Pancreas (tissue), 10 donors: ENCODE measurements at regions not wholly inside any gene's neighbourhood (a gene's known extent, or its start where the extent isn't known, plus 50 kb on each side); places are given as distances from the start of the nearest gene placed in this dataset.

Experiments used
- ATAC-seq, 4 donors: fragments of 200-7000 bp; cut with Tn5 transposase; one replicate each; pipeline versions ENCODE4 v1.8.0 to v1.9.1; 2020; ENCODE audit warnings: mild to moderate bottlenecking in 4 of 4, moderate library complexity in 4 of 4
- DNase-seq, 6 donors: peaks; one replicate each; pipeline ENCODE4 v3.0.0-alpha.2; 2020
- FAIRE-seq: peaks from 2 replicates; lab custom pipeline; 2012; peaks lifted over from hg19 to GRCh38; lab: Jason Lieb, UNC
- H3K27ac ChIP-seq, 4 donors: fragments of 200-600 bp; sonication (generic); 1 replicate in 3 of 4; 2 replicates in 1 of 4; pipeline versions ENCODE4 v1.5.0 to v1.8.0; 2020
- H3K27me3 ChIP-seq, 4 donors: fragments of 200-600 bp; one replicate each; pipeline ENCODE4 v1.8.0; 2021
- H3K36me3 ChIP-seq, 3 donors: fragments of 200-600 bp; sonication (generic) in 1 of 3; one replicate each; pipeline versions ENCODE4 v1.5.0 to v1.8.0; 2020 to 2021
- H3K4me1 ChIP-seq, 3 donors: fragments of 200-600 bp; one replicate each; pipeline ENCODE4 v1.8.0; 2021
- H3K4me3 ChIP-seq, 4 donors: fragments of 200-600 bp; sonication (generic) in 2 of 4; one replicate each; pipeline versions ENCODE4 v1.5.0 to v1.8.0; 2020 to 2021
- H3K9me3 ChIP-seq, 4 donors: fragments of 200-600 bp; one replicate each; pipeline ENCODE4 v1.8.0; 2021
- WGBS, 2 donors: extraction: QIAGEN DNeasy Blood & Tissue Kit; methylation state at CpG; one replicate each; pipeline ENCODE4 v1.1.7; 2013; 5-methylcytosine and 5-hydroxymethylcytosine counted together
- intact Hi-C, 3 donors: fragments of 100-400 bp; cut with DNase I; formaldehyde crosslinking; loops; one replicate each; pipeline versions ENCODE4 v1.11.1 to v1.14.2; 2022
- TF ChIP-seq, protein P1 (sequence below), 4 donors: fragments of 200-600 bp; sonication (generic) in 3 of 4; IDR thresholded peaks; one replicate each; pipeline versions ENCODE4 v1.5.0 to v1.8.0; 2021; ENCODE audit warnings: antibody characterized with exemption in 4 of 4
- donor health status: healthy with polysubstance abuse.
- donor health status: DM: no; HTN: no; CAD: no; lungs with moderate emphysema.
- donor health status: DM: no; HTN: no; CAD: no.
- donor health status: control.
- donor health status: control.
- donor health status: Bipolar disorder and iron deficiency.
- donor health status: DM: yes; HTN: yes; CAD: no.
- donor health status: DM: no; HTN: no; CAD: no.
- donor health status: DM: no; HTN: no; CAD: no.
- donor health status: DM: yes; HTN: yes; CAD: no.

DNA sequence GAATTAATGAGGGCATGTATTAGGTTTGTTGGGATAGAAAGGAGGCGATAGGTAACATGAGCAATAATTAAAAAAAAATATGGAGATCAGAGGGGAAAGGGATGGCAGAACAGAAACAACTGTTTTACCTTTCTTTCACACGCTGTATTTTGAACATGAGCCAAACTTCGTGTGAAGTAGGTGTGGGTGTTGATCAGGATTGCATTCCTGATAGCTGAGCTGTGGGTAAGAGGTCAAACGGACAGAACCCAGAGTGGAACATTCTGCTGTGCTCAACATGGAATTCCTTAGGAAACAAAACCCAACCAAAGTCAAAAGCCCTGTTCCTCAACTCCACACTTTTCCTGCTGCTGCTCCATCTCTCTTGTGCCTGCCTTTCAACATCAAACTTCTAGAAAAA is 162.5 kb upstream of the CASK start:
- intact Hi-C loops, result no loop called here
- no peak overlapping the region for H3K4me3 ChIP-seq
- DNase-seq, result no peak
- TF ChIP-seq, protein P1, sequence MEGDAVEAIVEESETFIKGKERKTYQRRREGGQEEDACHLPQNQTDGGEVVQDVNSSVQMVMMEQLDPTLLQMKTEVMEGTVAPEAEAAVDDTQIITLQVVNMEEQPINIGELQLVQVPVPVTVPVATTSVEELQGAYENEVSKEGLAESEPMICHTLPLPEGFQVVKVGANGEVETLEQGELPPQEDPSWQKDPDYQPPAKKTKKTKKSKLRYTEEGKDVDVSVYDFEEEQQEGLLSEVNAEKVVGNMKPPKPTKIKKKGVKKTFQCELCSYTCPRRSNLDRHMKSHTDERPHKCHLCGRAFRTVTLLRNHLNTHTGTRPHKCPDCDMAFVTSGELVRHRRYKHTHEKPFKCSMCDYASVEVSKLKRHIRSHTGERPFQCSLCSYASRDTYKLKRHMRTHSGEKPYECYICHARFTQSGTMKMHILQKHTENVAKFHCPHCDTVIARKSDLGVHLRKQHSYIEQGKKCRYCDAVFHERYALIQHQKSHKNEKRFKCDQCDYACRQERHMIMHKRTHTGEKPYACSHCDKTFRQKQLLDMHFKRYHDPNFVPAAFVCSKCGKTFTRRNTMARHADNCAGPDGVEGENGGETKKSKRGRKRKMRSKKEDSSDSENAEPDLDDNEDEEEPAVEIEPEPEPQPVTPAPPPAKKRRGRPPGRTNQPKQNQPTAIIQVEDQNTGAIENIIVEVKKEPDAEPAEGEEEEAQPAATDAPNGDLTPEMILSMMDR (IDR thresholded peaks at IDR 0.05), result no peak
- FAIRE-seq, result no peak
- H3K27me3 ChIP-seq, result peaks cover 0 to 7% (median 0%) of the 10 kb centered on the region in 4 donors
- H3K27ac ChIP-seq, result no peak overlapping the region
- no peaks in the 10 kb centered on the region for H3K4me1 ChIP-seq
- H3K9me3 ChIP-seq, result no peaks in the 10 kb centered on the region
- ATAC-seq, result peak in 1 of 4 donors; percentile 30
- 43 to 47% methylated on average over 4 of the region's 4 CpGs for WGBS, 2 donors
- H3K36me3 ChIP-seq, result no peaks in the 10 kb centered on the region

DNA sequence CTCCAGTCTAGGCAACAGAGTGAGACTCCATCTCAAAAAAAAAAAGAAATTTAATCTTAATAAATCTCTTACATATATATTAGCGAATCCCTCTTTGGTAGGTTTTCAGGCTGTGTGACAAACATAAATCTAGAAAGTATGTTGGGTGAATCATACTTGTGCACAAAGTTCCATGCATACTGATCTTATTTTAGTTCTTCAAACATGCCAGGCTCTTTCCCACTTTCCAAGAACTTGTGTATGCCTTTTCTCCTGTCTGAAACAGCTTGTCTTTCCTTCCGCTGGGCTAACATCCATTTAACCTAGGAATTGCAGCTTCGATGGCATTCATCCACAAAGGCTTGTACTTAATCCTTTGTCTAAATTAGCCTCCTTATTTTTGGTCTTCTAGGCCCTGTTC is 156.6 kb upstream of the CASK start:
- no peaks in the 10 kb centered on the region for H3K4me1 ChIP-seq
- intact Hi-C loops, result no loop called here
- no peak overlapping the region for H3K27ac ChIP-seq
- peak; percentile 20 for FAIRE-seq
- TF ChIP-seq, protein P1 (IDR thresholded peaks at IDR 0.05), result no peak
- no peak for ATAC-seq
- DNase-seq, result no peak
- H3K4me3 ChIP-seq, result no peak overlapping the region
- no peaks in the 10 kb centered on the region for H3K36me3 ChIP-seq
- WGBS, 2 donors, result 82 to 93% methylated on average over 3 of the region's 3 CpGs
- no peaks in the 10 kb centered on the region for H3K9me3 ChIP-seq
- no peaks in the 10 kb centered on the region for H3K27me3 ChIP-seq

DNA sequence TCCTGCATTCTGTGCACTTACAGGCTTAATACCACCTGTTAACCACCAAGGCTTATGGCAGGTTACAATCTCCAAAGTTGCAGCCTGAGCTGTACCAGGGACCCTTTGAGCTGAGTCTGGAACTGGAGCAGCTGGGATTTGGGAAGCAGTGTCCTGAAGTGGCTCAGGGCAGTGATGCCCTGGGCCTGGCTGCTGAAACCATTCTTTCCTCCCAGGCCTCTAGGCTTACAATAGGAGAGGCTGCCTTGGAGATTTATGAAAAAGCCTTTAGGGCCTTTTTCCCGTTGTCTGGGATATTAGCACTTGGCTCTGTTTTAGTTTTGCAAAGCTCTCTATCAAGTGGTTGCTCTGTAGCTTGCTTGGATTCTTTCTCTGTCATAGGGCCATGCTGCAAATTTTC is 154.3 kb upstream of the CASK start:
- Histone ChIP-seq H3K9me3 (no peaks in the 10 kb centered on the region), H3K4me1 (no peaks in the 10 kb centered on the region), H3K27ac (no peak overlapping the region), H3K27me3 (no peaks in the 10 kb centered on the region), H3K36me3 (no peaks in the 10 kb centered on the region), H3K4me3 (no peak overlapping the region)
- ATAC-seq (no peak), DNase-seq (no peak), FAIRE-seq (no peak)
- intact Hi-C loops, result no loop called here
- WGBS, 2 donors, result 57 to 70% methylated on average over 1 of the region's 1 CpG
- TF ChIP-seq, protein P1 (IDR thresholded peaks at IDR 0.05), result no peak

DNA sequence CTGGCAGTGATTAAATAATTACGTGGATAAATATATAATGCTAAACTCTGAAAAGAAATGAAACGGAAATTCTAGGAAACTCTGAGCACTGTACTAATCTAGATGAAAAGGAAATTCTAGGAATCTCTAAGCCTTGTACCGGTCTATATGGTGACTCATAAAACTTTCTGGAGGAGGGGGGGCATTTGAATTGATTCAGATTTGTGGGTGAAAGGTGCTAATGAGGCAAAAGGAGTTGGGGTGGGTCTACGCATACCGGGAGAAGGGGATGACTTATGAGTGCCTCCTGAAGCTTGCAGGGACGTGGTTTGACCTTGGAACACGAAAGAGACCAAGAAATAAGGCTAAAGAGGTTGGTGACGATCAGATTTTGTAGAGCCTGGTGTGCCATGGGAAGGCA is 151.7 kb upstream of the CASK start:
- ATAC-seq (no peak), DNase-seq (no peak), FAIRE-seq (no peak)
- TF ChIP-seq, protein P1 (IDR thresholded peaks at IDR 0.05), result no peak
- WGBS, 2 donors, result 72 to 89% methylated on average over 8 of the region's 8 CpGs
- Histone ChIP-seq H3K4me3 (no peak overlapping the region), H3K9me3 (no peaks in the 10 kb centered on the region), H3K27me3 (no peaks in the 10 kb centered on the region), H3K36me3 (no peaks in the 10 kb centered on the region), H3K27ac (no peak overlapping the region), H3K4me1 (no peaks in the 10 kb centered on the region)
- intact Hi-C loops, result no loop called here

DNA sequence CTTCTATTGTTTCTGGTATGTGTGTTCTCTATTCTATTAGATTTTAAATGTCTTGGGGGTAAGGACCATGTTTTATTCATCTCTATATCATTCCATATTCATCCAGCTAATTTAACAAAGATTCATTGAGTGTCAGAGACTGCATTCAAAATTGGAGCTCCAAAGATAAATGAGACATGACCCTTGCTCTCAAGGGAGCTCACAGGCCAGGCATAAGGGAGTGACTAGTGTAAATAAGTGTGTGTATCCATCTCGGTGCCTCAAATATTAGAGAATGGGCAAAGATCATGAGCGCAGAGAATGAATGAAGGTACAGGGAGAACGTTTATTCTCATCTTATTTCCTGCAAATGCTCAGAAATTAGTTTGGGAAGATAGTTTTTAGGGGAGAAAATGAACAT is 150.1 kb upstream of the CASK start:
- TF ChIP-seq, protein P1 (IDR thresholded peaks at IDR 0.05), result no peak
- intact Hi-C loops, result no loop called here
- H3K9me3 ChIP-seq, result no peaks in the 10 kb centered on the region
- ATAC-seq, result no peak
- H3K27me3 ChIP-seq, result no peaks in the 10 kb centered on the region
- H3K4me1 ChIP-seq, result no peaks in the 10 kb centered on the region
- no peak overlapping the region for H3K4me3 ChIP-seq
- no peaks in the 10 kb centered on the region for H3K36me3 ChIP-seq
- WGBS, 2 donors, result 44 to 53% methylated on average over 3 of the region's 3 CpGs
- no peak overlapping the region for H3K27ac ChIP-seq
- FAIRE-seq, result no peak
- no peak for DNase-seq
